Stimulated activated CD4-positive, alpha-beta T cell treated with anti-CD3 and anti-CD28 coated beads, Interleukin-4, amount 100 ng/mL, for 1 hour (primary cell): ENCODE measurements at regions not wholly inside any gene's neighbourhood (a gene's known extent, or its start where the extent isn't known, plus 50 kb on each side); places are given as distances from the start of the nearest gene placed in this dataset.

Source experiments
- DNase-seq: peaks from one replicate; pipeline ENCODE4 v3.0.0-alpha.2; 2020

GRCh38 chr11:36930256-36930655, 332.2 kb upstream of the RAG2 start:
- no peak for DNase-seq

GRCh38 chr11:36929401-36929800, 331.4 kb upstream of the RAG2 start:
- no peak for DNase-seq

GRCh38 chr11:36928621-36929020, 330.6 kb upstream of the RAG2 start:
- DNase-seq: no peak

- DNase-seq: no peak
These were observed 301.8 kb upstream of the RAG2 start for GRCh38 chr11:36899800-36900199.

- DNase-seq: no peak
These were observed 292.8 kb upstream of the RAG2 start for GRCh38 chr11:36890841-36891240.

GRCh38 chr11:36890121-36890679, 292.2 kb upstream of the RAG2 start:
- no peak for DNase-seq

GRCh38 chr11:36885154-36885553, 287.1 kb upstream of the RAG2 start:
- no peak for DNase-seq

- DNase-seq: no peak
These were observed 280.7 kb upstream of the RAG2 start for GRCh38 chr11:36878737-36879136.

- no peak for DNase-seq
These were observed 279.1 kb upstream of the RAG2 start for GRCh38 chr11:36877149-36877548.

GRCh38 chr11:36876266-36876665, 278.2 kb upstream of the RAG2 start:
- DNase-seq: no peak

GRCh38 chr11:36874291-36874690, 276.3 kb upstream of the RAG2 start:
- DNase-seq: no peak

GRCh38 chr11:36870361-36870760, 272.3 kb upstream of the RAG2 start:
- no peak for DNase-seq

GRCh38 chr11:36868380-36868779, 270.3 kb upstream of the RAG2 start:
- DNase-seq: no peak

- no peak for DNase-seq
These were observed 267.8 kb upstream of the RAG2 start for GRCh38 chr11:36865846-36866245.

GRCh38 chr11:36854875-36855274, 256.8 kb upstream of the RAG2 start:
- DNase-seq: no peak

- DNase-seq: no peak
These were observed 250.6 kb upstream of the RAG2 start for GRCh38 chr11:36848660-36849059.

- DNase-seq: no peak
These were observed 242.3 kb upstream of the RAG2 start for GRCh38 chr11:36840378-36840777.

GRCh38 chr11:36837831-36838437, 239.9 kb upstream of the RAG2 start:
- no peak for DNase-seq

GRCh38 chr11:36825251-36825650, 227.2 kb upstream of the RAG2 start:
- DNase-seq: no peak

GRCh38 chr11:36824349-36824748, 226.3 kb upstream of the RAG2 start:
- DNase-seq: no peak

GRCh38 chr11:36822829-36823228, 224.8 kb upstream of the RAG2 start:
- no peak for DNase-seq

- DNase-seq: no peak
These were observed 220.4 kb upstream of the RAG2 start for GRCh38 chr11:36818410-36818809.

GRCh38 chr11:36817336-36817965, 219.4 kb upstream of the RAG2 start:
- DNase-seq: no peak

GRCh38 chr11:36809303-36809702, 211.3 kb upstream of the RAG2 start:
- DNase-seq: no peak

- no peak for DNase-seq
These were observed 209.8 kb upstream of the RAG2 start for GRCh38 chr11:36807871-36808270.
